ENCODE measurements at regions not wholly inside any gene's neighbourhood (a gene's known extent, or its start where the extent isn't known, plus 50 kb on each side); places are given as distances from the start of the nearest gene placed in this dataset.

DNA sequence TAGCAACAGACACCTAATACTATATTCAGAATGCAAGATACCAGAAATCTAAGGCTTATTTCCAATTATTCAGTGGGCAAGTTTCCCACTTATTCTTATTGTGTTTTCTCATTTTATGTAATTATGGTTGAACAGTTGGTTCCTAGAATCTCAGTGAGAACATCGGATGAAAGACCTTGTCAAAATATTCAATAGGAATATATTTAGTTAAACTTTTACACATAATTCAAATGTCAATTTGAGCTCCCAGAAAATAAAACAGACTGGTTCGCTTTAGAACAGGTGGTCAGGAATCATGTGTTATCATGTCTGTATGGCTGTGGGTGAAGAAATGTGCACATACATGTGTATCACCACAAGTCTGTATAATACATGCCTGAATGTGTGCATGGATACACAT, 447.8 kb downstream of the MED10 start:
- DNase-seq, result no peak

DNA sequence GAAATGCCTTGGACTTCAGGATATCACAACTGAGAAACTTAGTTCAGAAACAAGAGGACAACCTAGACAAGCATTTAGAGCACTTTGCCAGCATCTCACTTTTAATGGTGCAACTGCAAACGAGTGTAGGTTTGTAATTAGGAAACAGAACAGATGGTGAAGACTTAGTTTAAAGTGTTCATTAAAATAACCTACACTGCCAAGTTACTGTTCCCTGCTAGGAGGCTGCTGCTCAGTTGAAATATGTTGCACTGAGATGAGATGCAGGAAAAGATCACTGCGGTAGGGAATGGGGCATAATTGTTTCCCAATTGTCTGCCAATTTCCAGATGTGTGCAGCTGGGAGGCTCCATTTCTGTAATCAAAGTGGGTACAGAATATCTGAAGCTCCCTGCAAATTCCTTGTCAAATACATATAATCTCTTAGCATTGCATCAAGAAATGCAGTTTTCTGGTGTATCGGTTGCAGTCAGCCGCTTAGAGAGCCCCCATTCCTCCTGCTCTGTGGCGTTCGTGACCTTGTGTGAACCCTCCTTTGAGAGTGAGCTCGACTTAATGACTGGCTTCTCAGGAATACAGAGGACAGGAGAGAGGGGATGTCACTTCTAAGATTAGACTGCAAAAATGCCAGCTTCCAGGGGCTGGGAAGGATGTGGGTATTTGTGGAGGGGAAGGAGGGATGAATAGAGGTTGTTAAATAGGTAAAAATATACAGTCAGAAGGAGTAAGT, 448.9 kb downstream of the MED10 start:
- no peak for DNase-seq

DNA sequence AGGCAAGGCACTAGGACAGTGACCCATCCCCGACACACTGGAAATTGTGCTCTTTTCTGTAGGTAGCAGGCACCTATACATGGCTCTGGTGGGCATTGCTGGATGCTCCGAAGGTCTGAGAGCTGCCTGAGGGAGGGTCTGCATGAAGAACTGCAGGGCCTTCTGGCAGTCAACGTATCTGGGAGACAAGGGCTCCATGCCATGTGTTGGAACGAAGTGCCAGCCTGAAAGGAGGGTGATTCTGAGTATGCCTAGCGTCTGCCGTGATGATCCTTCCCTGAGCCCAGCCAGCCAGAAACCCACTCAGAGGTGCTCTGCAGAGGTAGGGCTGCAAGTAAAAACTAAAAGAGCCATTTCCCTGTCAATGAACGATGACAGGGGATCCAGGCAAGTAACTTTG, 453.2 kb downstream of the MED10 start:
- DNase-seq, result no peak

DNA sequence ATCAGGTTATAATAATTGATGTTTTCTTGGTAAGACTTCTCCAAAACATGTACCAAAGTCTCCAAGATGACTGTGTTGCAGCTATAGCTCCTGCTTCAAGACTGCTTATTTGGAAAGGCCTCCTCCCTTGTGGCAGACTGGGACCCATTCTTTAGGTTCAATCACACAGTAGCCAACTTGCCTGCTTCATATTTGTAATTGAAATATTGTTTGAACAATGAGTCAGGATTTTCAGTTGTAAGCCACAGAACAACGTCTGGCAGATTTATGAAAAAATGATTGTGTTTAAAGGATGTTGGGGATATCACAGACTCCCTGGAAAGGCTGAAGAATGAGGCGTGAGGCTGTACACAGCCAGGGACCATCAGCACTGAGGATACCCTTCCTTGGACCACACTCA, 458.9 kb downstream of the MED10 start:
- no peak for DNase-seq

DNA sequence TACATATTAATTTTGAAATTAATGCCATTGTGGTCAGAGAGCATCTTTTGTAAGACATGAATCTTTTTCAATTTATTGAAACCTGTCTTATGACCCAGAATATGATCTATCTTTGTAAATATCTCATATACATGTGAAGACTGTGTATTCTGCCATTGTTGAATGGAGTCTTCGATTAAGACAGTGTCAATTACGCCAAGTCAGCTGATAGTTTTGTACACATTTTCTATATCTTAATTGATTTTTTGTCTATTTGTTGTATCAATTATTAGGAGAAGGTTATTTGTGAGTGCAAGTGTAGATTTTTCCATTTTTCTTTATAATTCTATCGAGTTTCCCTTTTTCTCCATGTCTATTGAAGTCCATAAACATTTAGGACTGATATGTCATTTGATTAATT, 471.6 kb downstream of the MED10 start:
- no peak for DNase-seq

DNA sequence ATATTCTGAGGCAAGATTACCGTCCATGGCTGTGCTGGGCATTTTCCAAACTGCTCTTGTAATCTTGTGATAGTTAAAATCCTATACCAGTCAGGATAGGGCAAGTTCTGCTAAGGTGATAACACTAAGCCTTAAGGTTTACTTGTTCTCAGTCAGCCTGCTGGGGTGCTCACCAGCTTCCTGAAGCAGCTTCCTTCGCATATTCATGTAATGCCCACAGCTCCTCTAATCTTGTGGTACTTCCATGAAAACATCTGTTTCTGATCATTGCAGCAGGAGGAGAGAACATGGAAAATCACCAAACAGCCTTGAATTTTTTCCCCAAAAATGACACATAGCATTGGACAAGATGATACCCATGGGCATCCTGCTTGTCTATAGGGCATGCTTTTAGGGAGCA, 473.2 kb downstream of the MED10 start:
- DNase-seq, result no peak

DNA sequence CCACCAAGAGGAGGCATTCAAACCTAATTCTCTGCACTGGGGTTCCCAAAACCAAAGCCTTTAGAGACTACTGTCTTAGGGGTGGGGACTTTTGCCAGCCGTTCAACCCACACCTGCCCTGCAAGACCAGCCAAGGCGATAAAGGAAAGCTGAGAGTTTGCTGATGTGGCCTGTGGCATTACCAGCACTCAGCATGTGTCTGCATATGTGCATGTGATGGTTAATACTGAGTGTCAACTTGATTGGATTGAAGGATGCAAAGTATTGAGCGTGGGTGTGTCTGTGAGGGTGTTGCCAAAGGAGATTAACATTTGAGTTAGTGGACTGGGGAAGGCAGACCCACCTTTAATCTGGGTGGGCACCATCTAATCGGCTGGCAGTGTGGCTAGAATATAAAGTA, 474.2 kb downstream of the MED10 start:
- no peak for DNase-seq

DNA sequence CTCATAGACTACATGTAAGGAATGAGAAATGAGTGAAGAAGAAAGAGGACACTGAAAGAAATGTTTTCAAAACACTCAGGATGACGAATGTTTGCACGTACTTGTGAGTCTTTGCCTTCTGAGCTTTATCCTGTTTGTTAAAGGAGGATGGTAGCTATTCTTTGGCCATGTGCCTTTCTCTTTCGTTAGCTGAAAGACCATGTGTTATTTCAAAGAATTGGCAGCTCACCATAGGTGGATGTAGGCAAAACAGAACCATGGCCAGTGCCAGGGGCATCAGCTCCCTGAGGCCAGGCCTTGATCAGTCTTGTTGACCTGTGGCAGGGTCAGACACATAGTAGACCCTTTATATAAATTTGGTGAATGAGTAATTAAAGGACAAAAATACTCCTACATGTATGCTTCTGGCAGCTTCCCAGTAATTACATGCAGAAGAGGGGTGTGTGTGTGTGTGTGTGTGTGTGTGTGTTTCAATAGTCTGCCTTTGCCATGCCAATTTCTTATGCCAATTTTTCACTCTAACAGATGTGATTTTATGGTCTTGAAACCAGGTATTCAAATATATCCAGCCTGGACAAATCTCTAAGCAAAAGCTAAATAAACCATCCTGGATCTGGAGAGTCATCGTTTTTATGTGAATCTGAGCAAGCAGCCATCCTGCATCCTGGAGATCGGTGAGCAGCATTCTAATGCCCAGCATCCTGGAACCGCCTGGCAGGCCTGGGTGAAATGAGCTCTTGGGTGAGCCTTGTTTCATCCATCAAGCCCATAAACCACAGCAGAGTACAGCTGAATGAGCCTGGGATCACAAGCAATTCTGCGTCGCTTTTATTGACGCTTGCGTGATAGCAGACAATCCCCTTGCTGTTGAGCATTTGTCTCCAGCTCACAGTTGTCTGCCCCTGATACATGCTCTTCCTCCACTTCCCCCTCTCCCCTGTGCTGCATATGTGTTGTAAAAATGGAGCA, 475.4 kb downstream of the MED10 start:
- DNase-seq, result no peak

DNA sequence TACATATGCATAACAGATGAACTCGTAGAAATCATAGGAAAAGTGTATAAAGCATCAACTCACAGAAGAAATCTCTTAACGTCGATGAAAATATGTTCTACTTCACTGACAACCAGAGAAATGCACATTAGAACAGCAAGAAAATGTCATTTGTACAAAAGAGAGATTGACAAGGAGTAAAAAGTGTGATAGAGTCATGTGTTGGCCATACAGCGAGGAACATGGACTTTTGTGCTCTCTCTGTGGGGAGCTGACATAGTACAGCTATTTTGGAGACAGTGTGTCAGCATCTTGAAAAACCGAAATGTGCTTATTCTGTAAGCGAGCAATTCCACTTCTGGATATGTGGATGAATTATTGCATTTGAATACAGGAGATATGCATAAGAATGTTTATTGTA, 477.9 kb downstream of the ICE1 start:
- DNase-seq, result no peak

DNA sequence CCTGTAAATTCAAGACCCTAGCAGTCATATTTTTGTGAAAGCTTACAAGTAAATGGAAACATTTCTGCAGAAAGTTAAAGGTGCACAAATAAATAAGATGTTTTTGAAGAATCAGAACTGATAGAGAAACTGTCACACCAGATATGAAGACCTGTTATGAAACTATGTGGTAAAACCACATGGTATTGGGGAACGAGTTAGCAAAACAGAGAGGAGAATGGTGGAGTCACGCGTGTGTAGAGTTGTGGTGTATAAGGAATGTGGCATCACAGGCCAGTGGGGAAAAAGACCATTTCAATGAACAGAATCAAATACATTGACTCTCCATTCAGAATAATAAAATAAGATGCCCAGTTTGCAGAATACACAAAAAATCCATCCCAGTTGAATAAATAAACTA, 477.2 kb downstream of the ICE1 start:
- DNase-seq, result no peak

DNA sequence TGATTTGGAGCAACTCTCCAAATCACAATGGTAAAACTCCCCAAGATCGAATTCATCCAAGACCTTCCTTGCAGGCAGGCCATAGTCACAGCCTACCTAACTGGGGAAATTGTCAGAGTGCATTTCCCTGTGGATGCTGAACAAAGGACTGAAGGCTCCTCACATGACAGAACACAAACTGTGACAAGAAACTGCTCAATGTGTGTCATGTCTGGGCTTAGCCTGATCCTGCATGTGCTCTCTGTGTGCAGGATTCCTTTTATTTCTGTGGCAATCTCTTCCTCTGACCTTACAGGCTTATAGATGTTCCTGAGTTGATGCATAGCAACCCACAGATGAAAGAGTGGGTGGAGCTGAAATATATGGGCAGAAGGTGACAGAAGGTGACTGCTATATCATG, 465.8 kb downstream of the ICE1 start:
- no peak for DNase-seq

DNA sequence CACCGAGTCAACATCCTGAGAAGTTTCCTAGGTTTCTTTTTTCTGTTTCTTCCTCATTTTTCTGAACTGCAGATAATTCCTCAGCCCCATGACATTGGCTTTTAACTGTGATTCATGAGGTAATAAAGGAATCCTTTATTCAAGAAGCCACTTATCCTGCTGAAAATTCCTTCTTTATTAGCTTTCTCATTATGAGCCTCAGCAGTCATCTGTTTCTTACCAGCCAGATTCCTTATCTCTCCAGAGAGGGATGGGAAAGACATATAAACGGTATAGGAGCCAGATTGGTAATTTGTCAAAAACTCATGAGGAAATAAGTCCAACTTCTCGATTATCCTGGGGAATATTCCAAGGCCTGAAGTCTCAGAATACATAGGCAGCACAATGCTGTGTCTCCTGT, 465.4 kb downstream of the ICE1 start:
- no peak for DNase-seq

DNA sequence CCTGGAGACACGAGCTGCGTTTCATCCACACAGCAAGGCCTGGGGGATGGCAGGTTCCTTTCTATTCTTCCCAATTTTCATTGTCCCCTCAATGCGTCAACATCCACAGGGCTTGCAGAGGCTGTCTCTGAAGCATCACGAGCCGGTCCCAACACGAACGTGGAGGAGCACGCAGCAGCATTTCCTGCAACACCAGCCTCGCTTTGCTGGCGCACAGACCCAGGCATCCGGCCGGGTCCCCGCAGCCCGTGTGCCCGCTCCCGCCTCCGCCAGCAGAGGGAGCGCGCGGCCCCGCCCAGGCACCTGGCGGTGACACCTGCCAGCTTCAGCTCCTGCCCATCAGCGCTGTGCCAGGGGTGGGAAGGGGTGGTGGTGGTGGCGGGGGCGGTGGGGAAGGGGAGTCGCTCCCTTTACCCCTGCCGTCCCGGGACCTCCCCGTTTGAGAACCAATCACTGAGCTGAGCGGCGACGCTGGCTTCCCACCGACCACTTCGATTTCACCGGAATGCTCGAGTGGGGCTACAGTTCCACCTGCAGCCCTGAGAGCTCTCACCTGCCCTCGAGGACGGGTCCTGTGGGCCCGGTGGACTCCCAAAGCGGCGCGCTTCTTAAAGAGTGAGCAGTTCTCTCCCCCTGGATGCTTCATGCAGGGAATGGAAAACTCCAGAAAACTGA, 464.5 kb downstream of the ICE1 start:
- peak; percentile 6 for DNase-seq

DNA sequence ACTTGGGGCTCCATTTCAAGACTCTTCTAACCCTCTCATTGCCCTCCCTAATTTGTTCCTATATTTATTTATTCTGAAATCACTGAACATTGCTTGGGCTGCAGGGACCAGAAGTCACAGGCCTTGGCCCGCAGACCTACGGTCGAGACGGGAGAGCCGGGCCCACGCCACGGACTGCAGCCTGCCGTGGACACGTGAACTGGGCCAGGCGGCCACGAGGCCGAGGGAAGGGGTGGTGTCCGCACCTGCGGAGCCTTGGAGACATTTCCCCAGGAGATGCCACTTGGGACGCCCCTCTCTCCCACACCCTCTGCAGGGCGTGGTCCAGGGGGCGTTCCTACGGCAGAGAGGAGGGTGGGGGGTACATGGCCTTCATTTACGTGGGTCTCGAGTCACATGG, 463.9 kb downstream of the ICE1 start:
- no peak for DNase-seq

DNA sequence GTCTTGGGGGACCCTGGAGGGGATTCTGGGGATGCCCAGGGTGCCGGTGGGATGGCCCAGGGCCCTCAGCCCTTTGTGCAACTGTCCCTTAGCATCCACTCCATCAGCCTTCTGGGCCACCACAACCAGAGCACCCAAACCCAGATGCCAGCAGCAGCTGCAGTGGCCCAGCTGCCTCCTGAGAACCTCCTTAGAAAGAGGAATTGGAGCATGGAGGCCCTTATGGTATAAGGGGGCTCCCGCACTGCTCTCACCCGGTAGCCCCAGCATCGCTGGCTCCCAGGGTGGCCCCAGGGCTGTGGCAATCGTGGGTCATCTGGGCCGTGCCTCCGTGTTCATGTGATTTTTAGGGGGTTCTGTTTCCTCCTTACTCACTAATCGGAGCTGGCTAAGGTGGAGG, 463.3 kb downstream of the ICE1 start:
- DNase-seq, result no peak

DNA sequence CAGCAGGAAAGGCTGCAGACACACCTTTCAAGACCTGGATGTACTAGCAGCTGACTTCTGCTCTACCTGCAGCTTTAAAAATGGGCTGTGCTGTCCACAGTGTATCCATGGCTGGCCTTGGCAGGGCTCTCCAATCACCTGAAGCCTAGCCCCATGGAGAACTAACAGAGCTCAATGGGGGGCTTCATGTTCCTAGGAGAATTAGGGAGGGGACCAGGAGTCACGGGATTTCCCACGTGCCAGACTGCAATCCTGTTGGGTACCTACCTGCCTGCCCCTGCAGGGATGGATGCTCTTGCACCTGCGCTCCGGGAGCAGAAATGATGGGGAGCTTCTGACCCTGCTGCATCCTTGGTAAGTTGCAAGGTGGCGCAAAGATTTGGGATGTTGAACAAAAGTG, 462.1 kb downstream of the ICE1 start:
- no peak for DNase-seq

DNA sequence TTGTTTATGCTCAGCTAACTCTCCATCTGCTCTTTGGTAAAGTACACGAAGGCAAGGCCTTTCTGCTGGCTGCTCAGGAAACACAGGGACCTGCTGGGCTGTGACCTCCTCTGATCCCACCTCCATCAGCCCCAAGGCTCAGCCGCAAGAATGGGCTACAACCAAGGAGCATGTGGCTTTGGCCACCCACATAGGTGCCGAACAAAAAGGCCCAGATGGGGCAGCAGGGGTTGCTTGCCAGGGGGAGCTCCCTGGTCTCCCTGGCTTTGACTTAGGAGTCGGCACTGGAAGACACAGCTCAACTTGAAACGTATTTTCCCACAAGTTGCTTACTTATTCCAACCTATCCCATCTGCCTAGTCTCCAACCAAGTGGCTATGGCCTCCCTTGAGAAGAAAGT, 461.1 kb downstream of the ICE1 start:
- DNase-seq, result no peak

DNA sequence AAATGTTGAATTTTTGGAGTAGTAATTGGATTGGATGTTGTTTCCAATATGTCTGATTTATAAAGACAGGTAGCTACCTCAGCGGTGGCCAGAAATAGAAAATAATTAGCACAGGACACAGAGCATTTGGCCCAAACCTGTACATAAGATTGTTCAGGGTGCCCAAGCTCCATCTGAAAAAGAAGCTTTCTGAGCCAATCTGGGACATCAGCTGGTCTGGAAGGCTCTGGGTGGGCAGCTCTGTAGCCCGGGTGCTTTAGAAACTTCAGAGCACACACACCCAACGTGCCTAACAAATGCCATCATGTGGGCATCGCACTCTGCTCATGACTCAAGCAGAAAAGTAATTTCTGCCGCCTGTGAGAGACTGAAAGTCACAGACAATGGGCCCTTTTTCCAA, 460.7 kb downstream of the ICE1 start:
- no peak for DNase-seq

DNA sequence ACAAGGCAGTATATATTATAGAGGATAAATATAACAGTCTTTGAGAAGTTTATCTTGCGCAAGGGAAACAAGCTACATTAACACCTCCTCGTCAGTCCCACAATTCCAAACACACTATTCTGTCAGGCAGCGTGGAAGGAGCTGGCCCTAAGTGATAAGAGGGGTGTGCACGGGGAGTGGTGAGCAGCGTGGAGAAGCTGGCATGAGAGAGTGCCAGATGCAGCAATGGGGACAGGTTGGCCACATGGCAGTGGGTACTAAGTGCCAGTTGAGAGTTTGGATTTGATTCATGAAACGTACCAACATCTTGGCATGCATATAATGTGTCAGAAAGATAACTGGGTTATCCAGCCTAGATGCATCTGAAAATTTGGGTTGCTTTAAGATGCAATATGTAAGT, 460.2 kb downstream of the ICE1 start:
- DNase-seq, result no peak

DNA sequence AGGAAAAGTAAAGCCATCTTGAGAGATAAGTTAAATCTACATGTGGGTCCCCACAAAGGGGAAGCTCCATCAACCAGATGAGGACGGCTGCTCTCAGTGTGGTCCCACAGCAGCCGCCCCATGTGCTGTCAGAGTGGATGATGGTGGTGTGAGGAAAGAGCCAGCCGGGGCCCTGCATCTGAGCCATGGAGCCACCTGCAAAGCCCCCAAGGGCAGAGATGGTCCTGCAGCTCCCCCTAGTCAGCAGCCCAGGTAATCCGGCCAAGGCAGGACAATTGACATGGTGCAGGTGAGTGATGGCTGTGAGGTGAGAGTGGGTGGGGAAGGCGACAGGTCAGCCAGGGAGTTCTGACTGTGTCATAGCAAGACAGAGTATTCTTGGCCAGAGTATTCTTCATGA, 458.8 kb downstream of the ICE1 start:
- DNase-seq, result no peak

DNA sequence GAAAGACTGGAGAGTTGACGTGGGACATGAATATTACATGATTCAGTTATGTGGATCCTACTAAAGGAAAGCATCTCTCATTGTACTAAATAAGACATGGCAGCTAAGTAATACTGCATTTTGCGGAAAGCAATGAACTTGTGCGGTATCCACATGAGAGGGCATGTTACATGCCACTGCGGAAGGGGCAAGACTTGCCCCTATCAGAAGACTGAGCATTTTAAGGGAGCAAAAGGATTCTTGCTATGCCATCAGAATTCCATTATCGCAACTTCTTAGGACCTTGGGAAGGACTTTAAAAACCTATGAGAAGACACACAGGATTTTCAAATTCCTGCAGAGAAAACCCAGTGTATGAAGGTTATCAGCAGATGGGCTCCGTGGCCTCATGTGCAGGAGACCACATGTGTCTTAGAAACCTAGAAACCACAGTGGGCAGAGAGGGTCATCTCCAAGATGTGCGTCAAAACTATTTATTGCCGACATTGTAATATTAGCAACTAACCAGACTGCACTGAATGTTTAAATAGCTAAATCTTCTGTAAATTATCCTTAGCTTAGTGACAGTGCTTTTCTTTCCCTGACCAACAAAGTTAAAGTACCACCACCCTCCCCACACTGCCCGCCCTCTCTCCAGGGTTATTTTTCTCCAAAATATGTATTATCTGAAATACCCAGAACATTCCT, 457.7 kb downstream of the ICE1 start:
- no peak for DNase-seq

DNA sequence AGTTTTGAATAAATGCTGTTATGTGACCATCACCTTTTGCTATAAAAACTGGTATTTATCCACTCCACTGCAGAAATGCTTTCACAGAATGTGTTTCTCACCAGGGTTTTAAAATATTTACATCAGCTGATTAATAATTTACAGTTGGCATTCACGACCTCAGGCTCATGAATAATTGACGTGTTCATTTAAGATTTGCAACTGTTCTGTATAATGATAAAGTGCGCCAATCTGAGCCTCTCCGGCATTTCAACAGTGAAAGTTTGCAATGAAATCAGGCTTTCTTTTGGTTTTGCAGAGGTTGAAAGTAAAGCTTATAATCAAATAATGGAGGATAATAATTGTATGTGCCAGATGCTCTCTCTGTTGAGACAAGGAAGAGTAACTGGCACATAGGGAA, 434.9 kb downstream of the ICE1 start:
- DNase-seq, result no peak

DNA sequence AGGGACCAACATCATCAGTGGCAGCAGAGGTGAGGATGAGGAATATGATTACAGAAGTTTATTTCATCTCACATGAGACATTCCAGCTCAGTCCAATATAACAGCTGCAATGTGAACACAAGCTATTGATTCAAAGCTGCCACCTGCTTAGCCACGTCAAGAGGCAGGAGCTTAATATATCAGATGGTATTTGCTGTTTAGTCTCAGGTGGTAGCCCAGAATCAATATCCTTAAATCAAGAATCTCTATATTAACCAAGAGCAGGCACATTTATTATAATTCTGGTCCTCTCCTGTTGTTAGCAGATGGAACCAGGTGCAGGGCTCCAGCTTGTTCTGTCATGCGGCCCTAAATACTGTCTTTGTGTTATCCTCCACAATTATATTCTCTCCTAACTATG, 431.6 kb downstream of the ICE1 start:
- no peak for DNase-seq

All from CD4-positive, alpha-beta T cell treated with Interleukin-17A for 1 hour (primary cell).